ENCODE measurements at regions not wholly inside any gene's neighbourhood (a gene's known extent, or its start where the extent isn't known, plus 50 kb on each side); places are given as distances from the start of the nearest gene placed in this dataset.

DNA sequence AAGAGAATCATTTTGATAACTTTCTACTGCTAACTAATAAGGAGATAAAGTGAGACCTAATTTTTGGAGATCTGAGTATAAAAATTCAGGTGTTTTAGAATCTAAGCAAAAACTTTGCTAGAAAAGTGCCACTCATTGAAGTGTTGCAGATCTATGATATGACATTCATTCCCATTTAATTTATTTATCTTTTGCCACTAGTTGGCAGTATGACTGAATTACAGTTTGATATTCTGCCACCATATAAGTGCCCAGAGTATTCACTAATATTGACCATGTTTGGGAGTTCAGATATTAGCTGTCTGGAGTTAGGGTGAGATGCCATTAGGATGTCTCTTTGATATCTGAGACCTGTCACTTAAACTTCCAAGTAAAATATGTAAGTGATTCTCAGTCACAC, 251.3 kb upstream of the GBE1 start:
- TF ChIP-seq, protein P1, sequence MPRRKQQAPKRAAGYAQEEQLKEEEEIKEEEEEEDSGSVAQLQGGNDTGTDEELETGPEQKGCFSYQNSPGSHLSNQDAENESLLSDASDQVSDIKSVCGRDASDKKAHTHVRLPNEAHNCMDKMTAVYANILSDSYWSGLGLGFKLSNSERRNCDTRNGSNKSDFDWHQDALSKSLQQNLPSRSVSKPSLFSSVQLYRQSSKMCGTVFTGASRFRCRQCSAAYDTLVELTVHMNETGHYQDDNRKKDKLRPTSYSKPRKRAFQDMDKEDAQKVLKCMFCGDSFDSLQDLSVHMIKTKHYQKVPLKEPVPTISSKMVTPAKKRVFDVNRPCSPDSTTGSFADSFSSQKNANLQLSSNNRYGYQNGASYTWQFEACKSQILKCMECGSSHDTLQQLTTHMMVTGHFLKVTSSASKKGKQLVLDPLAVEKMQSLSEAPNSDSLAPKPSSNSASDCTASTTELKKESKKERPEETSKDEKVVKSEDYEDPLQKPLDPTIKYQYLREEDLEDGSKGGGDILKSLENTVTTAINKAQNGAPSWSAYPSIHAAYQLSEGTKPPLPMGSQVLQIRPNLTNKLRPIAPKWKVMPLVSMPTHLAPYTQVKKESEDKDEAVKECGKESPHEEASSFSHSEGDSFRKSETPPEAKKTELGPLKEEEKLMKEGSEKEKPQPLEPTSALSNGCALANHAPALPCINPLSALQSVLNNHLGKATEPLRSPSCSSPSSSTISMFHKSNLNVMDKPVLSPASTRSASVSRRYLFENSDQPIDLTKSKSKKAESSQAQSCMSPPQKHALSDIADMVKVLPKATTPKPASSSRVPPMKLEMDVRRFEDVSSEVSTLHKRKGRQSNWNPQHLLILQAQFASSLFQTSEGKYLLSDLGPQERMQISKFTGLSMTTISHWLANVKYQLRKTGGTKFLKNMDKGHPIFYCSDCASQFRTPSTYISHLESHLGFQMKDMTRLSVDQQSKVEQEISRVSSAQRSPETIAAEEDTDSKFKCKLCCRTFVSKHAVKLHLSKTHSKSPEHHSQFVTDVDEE (CRISPR knock-in tag; IDR thresholded peaks at IDR 0.05): no peak
- no peak for TF ChIP-seq ZFP3 (CRISPR knock-in tag; IDR thresholded peaks at IDR 0.05)
- TF ChIP-seq BACH2 (CRISPR knock-in tag; IDR thresholded peaks at IDR 0.05; ENCODE audit: borderline replicate concordance): no peak
- no peak for TF ChIP-seq ZNF565 (CRISPR knock-in tag; conservative IDR thresholded peaks at IDR 0.05; ENCODE audit: low read depth)
- TF ChIP-seq ZNF70 (CRISPR knock-in tag; IDR thresholded peaks at IDR 0.05): no peak
- no peak for TF ChIP-seq ZC3H10 (CRISPR knock-in tag; IDR thresholded peaks at IDR 0.05)
- TF ChIP-seq, protein P2, sequence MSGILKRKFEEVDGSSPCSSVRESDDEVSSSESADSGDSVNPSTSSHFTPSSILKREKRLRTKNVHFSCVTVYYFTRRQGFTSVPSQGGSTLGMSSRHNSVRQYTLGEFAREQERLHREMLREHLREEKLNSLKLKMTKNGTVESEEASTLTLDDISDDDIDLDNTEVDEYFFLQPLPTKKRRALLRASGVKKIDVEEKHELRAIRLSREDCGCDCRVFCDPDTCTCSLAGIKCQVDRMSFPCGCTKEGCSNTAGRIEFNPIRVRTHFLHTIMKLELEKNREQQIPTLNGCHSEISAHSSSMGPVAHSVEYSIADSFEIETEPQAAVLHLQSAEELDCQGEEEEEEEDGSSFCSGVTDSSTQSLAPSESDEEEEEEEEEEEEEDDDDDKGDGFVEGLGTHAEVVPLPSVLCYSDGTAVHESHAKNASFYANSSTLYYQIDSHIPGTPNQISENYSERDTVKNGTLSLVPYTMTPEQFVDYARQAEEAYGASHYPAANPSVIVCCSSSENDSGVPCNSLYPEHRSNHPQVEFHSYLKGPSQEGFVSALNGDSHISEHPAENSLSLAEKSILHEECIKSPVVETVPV (CRISPR knock-in tag; IDR thresholded peaks at IDR 0.05): no peak
- TF ChIP-seq ZNF8 (CRISPR knock-in tag; IDR thresholded peaks at IDR 0.05): no peak
- no peak for TF ChIP-seq GLIS3 (CRISPR knock-in tag; IDR thresholded peaks at IDR 0.05)
- no peak for TF ChIP-seq TCF4 (CRISPR knock-in tag; IDR thresholded peaks at IDR 0.05; ENCODE audit: borderline replicate concordance)
- TF ChIP-seq, protein P3, sequence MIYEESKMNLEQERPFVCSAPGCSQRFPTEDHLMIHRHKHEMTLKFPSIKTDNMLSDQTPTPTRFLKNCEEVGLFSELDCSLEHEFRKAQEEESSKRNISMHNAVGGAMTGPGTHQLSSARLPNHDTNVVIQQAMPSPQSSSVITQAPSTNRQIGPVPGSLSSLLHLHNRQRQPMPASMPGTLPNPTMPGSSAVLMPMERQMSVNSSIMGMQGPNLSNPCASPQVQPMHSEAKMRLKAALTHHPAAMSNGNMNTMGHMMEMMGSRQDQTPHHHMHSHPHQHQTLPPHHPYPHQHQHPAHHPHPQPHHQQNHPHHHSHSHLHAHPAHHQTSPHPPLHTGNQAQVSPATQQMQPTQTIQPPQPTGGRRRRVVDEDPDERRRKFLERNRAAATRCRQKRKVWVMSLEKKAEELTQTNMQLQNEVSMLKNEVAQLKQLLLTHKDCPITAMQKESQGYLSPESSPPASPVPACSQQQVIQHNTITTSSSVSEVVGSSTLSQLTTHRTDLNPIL (CRISPR knock-in tag; IDR thresholded peaks at IDR 0.05; ENCODE audit: low read depth): no peak
- no peak for TF ChIP-seq SNAI2 (CRISPR knock-in tag; IDR thresholded peaks at IDR 0.05)
- TF ChIP-seq ESRRG (CRISPR knock-in tag; IDR thresholded peaks at IDR 0.05): no peak
- no peak for TF ChIP-seq RARB (CRISPR knock-in tag; IDR thresholded peaks at IDR 0.05)
- no peak for TF ChIP-seq CSDC2 (CRISPR knock-in tag; IDR thresholded peaks at IDR 0.05)
- TF ChIP-seq ISL1 (CRISPR knock-in tag; IDR thresholded peaks at IDR 0.05): no peak
- TF ChIP-seq PPARA (CRISPR knock-in tag; IDR thresholded peaks at IDR 0.05; ENCODE audit: borderline replicate concordance): no peak
- no peak for TF ChIP-seq OSR1 (CRISPR knock-in tag; IDR thresholded peaks at IDR 0.05)
- no peak for TF ChIP-seq ZFP30 (CRISPR knock-in tag; IDR thresholded peaks at IDR 0.05)

DNA sequence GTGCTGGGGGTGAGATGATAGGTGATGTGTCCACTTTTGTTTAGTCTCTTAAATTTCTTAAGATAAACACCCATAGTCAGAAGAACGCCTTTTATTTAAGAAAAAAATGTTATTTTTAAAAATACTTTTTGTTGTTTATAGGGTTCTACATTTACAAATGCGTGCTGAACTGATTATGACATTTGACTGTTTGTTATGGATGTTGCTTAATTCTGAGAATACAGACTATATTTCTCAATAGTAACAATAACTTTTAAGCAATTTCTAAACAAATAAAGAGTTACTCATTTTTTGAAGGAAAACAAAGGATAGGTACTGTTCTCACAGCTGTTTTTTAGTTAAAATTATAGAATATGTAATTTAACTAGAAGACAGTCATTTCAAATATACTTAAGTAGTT, 249.9 kb upstream of the GBE1 start:
- TF ChIP-seq ZNF8 (CRISPR knock-in tag; IDR thresholded peaks at IDR 0.05) (no peak), PPARA (CRISPR knock-in tag; IDR thresholded peaks at IDR 0.05; ENCODE audit: borderline replicate concordance) (no peak), ESRRG (CRISPR knock-in tag; IDR thresholded peaks at IDR 0.05) (no peak), BACH2 (CRISPR knock-in tag; IDR thresholded peaks at IDR 0.05; ENCODE audit: borderline replicate concordance) (no peak), SNAI2 (CRISPR knock-in tag; IDR thresholded peaks at IDR 0.05) (no peak), ARNTL (CRISPR knock-in tag; IDR thresholded peaks at IDR 0.05; ENCODE audit: borderline replicate concordance, low read depth) (no peak), ISL1 (CRISPR knock-in tag; IDR thresholded peaks at IDR 0.05) (no peak)
- TF ChIP-seq, protein P4, sequence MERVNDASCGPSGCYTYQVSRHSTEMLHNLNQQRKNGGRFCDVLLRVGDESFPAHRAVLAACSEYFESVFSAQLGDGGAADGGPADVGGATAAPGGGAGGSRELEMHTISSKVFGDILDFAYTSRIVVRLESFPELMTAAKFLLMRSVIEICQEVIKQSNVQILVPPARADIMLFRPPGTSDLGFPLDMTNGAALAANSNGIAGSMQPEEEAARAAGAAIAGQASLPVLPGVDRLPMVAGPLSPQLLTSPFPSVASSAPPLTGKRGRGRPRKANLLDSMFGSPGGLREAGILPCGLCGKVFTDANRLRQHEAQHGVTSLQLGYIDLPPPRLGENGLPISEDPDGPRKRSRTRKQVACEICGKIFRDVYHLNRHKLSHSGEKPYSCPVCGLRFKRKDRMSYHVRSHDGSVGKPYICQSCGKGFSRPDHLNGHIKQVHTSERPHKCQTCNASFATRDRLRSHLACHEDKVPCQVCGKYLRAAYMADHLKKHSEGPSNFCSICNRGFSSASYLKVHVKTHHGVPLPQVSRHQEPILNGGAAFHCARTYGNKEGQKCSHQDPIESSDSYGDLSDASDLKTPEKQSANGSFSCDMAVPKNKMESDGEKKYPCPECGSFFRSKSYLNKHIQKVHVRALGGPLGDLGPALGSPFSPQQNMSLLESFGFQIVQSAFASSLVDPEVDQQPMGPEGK (CRISPR knock-in tag; IDR thresholded peaks at IDR 0.05; ENCODE audit: borderline replicate concordance): no peak
- TF ChIP-seq, protein P5, sequence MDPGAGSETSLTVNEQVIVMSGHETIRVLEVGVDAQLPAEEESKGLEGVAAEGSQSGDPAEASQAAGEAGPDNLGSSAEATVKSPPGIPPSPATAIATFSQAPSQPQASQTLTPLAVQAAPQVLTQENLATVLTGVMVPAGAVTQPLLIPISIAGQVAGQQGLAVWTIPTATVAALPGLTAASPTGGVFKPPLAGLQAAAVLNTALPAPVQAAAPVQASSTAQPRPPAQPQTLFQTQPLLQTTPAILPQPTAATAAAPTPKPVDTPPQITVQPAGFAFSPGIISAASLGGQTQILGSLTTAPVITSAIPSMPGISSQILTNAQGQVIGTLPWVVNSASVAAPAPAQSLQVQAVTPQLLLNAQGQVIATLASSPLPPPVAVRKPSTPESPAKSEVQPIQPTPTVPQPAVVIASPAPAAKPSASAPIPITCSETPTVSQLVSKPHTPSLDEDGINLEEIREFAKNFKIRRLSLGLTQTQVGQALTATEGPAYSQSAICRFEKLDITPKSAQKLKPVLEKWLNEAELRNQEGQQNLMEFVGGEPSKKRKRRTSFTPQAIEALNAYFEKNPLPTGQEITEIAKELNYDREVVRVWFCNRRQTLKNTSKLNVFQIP (CRISPR knock-in tag; IDR thresholded peaks at IDR 0.05; ENCODE audit: borderline replicate concordance, low read depth): no peak
- no peak for ATAC-seq

More for the DNA sequence above, 251.3 kb upstream of the GBE1 start:
- no peak for ATAC-seq

DNA sequence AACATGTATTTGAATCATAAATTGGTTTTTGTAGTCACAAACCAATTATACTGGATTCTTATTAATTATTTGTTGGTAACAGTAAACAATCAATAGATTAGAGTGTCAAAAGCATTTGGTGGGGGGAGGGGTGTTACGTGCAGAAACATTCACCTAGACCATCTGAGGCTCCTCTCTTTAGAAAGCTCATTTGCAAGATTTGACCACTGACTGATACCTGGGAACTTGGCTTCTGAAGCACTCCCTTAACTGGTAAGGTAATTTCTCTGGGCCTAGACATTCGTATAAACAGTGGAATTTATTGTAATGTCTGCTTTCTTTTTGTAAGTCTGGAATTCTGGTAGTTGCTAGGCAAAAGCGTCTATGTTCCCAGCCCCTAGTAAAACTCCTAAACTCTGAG, 243.8 kb upstream of the GBE1 start:
- no peak for TF ChIP-seq ZC3H10 (CRISPR knock-in tag; IDR thresholded peaks at IDR 0.05)
- no peak for TF ChIP-seq ESRRG (CRISPR knock-in tag; IDR thresholded peaks at IDR 0.05)
- no peak for TF ChIP-seq PPARA (CRISPR knock-in tag; IDR thresholded peaks at IDR 0.05; ENCODE audit: borderline replicate concordance)
- no peak for TF ChIP-seq TOX (CRISPR knock-in tag; IDR thresholded peaks at IDR 0.05; ENCODE audit: borderline replicate concordance)
- TF ChIP-seq SNAI2 (CRISPR knock-in tag; IDR thresholded peaks at IDR 0.05): no peak
- no peak for TF ChIP-seq ZFP30 (CRISPR knock-in tag; IDR thresholded peaks at IDR 0.05)
- no peak for TF ChIP-seq RARB (CRISPR knock-in tag; IDR thresholded peaks at IDR 0.05)
- no peak for TF ChIP-seq ZNF70 (CRISPR knock-in tag; IDR thresholded peaks at IDR 0.05)
- no peak for TF ChIP-seq ZNF8 (CRISPR knock-in tag; IDR thresholded peaks at IDR 0.05)
- TF ChIP-seq, protein P5 (CRISPR knock-in tag; IDR thresholded peaks at IDR 0.05; ENCODE audit: borderline replicate concordance, low read depth): no peak
- no peak for TF ChIP-seq TCF4 (CRISPR knock-in tag; IDR thresholded peaks at IDR 0.05; ENCODE audit: borderline replicate concordance)
- TF ChIP-seq ZFP3 (CRISPR knock-in tag; IDR thresholded peaks at IDR 0.05): no peak
- no peak for TF ChIP-seq OSR1 (CRISPR knock-in tag; IDR thresholded peaks at IDR 0.05)
- ATAC-seq: no peak
